ENCODE measurements at regions not wholly inside any gene's neighbourhood (a gene's known extent, or its start where the extent isn't known, plus 50 kb on each side); places are given as distances from the start of the nearest gene placed in this dataset.

- WGBS, 3 donors, result 94 to 99% (median 95%) methylated on average over 1 of the region's 1 CpG
- no peaks in the 10 kb centered on the region for H3K27me3 ChIP-seq
- no peaks in the 10 kb centered on the region for H3K36me3 ChIP-seq
- H3K9me3 ChIP-seq, result no peaks in the 10 kb centered on the region
- intact Hi-C loops (cut with DNase I), result no loop called here
- DNase-seq, result no peak
- H3K4me1 ChIP-seq (ENCODE audit: insufficient read depth), result no peaks in the 10 kb centered on the region
- no peak overlapping the region for H3K4me3 ChIP-seq
- no peak overlapping the region for H3K27ac ChIP-seq
- TF ChIP-seq CTCF (IDR thresholded peaks at IDR 0.05) (no peak), POLR2A (IDR thresholded peaks at IDR 0.05) (no peak), EP300 (IDR thresholded peaks at IDR 0.05) (no peak)
Measured at GRCh38 chr13:90709319-90709718, 638.2 kb upstream of the MIR17HG start.

GRCh38 chr13:90710164-90710759 is 637.2 kb upstream of the MIR17HG start:
- intact Hi-C loops (cut with DNase I), result no loop called here
- no peak overlapping the region for H3K4me3 ChIP-seq

GRCh38 chr13:90713441-90714133 is 633.9 kb upstream of the MIR17HG start:
- 95 to 96% (median 95%) methylated on average over 4 of the region's 4 CpGs for WGBS, 3 donors
- intact Hi-C loops (cut with DNase I), result no loop called here

More at GRCh38 chr13:90710164-90710759, 637.2 kb upstream of the MIR17HG start:
- H3K27ac ChIP-seq, result no peak overlapping the region
- 33 to 62% (median 38%) methylated on average over 5 of the region's 5 CpGs for WGBS, 3 donors
- no peaks in the 10 kb centered on the region for H3K9me3 ChIP-seq
- H3K27me3 ChIP-seq, result no peaks in the 10 kb centered on the region
- DNase-seq, result no peak
- H3K4me1 ChIP-seq (ENCODE audit: insufficient read depth), result no peaks in the 10 kb centered on the region
- TF ChIP-seq POLR2A (IDR thresholded peaks at IDR 0.05) (no peak), EP300 (IDR thresholded peaks at IDR 0.05) (no peak), CTCF (IDR thresholded peaks at IDR 0.05) (no peak)
- H3K36me3 ChIP-seq, result no peaks in the 10 kb centered on the region

GRCh38 chr13:90715485-90715884 is 632.0 kb upstream of the MIR17HG start:
- Histone ChIP-seq H3K36me3 (no peaks in the 10 kb centered on the region), H3K4me3 (no peak overlapping the region), H3K27ac (no peak overlapping the region), H3K4me1 (ENCODE audit: insufficient read depth) (peaks cover 6% of the 10 kb centered on the region), H3K27me3 (no peaks in the 10 kb centered on the region), H3K9me3 (no peaks in the 10 kb centered on the region)
- 5 to 24% (median 14%) methylated on average over 1 of the region's 1 CpG for WGBS, 3 donors
- no peak for DNase-seq
- no peak for TF ChIP-seq POLR2A (IDR thresholded peaks at IDR 0.05)
- no peak for TF ChIP-seq EP300 (IDR thresholded peaks at IDR 0.05)
- TF ChIP-seq CTCF (IDR thresholded peaks at IDR 0.05), result no peak
- intact Hi-C loops (cut with DNase I), result no loop called here

More at GRCh38 chr13:90713441-90714133, 633.9 kb upstream of the MIR17HG start:
- Histone ChIP-seq H3K4me3 (no peak overlapping the region), H3K4me1 (ENCODE audit: insufficient read depth) (peaks cover 6% of the 10 kb centered on the region), H3K9me3 (no peaks in the 10 kb centered on the region), H3K27me3 (no peaks in the 10 kb centered on the region), H3K27ac (no peak overlapping the region), H3K36me3 (no peaks in the 10 kb centered on the region)
- no peak for DNase-seq
- no peak for TF ChIP-seq CTCF (IDR thresholded peaks at IDR 0.05)
- TF ChIP-seq EP300 (IDR thresholded peaks at IDR 0.05), result no peak
- TF ChIP-seq POLR2A (IDR thresholded peaks at IDR 0.05), result no peak

Measured in ovary (tissue), 7 donors.